CD4-positive, alpha-beta T cell treated with Interleukin-1 beta for 1 hour (primary cell): ENCODE measurements at regions not wholly inside any gene's neighbourhood (a gene's known extent, or its start where the extent isn't known, plus 50 kb on each side); places are given as distances from the start of the nearest gene placed in this dataset.
"Not testable (repeated sequence)": the region's sequence is repeated elsewhere in the genome, so short reads cannot be mapped to it uniquely, and the experiment has no call there.

Experiments used
- DNase-seq, 2 donors: peaks; one replicate each; pipeline ENCODE4 v3.0.0-alpha.2; 2020 to 2022

DNA sequence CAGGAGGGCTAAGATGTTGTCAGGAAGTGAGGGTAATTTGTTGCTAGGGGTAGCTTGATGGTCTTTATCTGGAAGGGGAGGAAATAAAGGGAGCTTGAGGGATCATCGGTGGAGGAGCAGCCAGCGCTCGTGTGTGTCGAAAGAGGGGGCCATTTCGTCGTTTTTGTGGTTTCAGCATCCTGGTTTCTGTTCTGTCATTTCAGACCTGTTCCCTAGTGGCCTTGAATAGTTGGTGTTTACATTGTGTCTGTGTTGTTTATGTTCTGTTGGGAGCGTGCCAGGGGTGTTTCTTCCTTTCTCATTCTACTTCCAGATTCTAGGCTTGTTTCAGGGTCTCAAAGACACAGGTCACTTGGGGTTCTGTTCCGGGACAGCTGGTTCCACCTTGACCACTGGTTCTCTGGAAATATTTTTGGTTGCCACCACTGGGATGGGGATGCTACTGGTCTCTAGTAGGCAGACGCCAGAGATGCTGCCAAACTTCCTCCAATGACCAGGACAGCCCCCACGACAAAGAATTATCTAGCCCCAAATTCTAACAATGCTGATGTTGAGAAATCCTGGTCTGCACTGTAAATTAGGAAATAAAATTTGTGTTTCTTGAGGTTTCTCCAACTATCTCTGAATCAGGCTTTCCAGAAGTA lies 113.9 kb upstream of the NAA20 start:
- peak; percentile 22 to 52 for DNase-seq

DNA sequence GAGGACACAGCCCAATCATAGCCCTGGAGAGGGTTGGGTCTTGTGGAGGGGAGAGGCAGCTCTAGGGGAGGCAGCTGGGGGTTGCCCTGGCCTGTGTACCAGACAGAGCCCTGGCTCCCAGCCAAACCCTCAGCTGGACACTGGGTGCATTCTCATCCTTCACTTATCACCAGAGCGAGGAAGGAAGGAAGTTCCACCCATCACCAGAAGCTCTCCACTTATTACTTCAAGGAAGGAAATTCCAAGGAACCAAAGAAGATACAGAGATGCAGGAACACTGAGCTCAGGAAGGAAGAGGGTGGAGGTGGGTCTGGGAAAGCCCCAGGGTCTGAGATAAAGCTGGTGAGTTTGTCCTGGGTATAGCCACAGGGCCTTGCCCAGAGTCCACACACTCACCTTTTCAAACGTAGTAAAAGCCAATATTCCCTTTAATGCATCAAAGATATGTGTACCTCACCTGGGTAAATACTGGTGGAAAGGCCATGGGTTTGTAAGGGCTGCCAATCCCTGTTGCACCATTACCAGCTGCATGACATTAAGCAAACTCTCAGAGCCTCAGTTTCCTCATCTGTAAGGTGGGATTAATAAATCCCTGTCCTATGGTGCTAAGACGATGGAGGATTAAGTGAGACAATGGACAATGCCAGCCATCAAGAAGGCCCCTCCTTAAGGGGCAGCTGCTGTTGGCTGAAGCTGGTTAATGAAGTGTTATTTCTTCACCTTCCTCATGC lies 109.7 kb upstream of the NAA20 start:
- DNase-seq, result no peak

DNA sequence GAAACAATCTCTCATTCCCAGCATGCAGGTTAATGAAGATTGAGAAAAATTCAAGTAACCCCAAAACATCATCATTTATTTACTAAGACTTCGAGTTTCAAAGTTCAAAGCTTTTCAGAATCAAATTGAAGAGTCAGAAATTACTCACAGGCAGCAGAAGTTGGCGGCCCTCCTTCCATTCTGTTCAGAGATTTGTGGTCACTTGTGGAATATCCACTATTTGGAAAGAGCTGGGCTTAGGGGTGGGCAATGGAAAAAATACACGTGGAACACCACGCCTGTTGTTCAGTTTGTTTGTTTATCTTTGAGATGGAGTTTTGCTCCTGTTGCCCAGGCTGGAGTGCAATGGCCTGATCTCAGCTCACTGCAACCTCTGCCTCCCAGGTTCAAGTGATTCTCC lies 108.6 kb upstream of the NAA20 start:
- no peak for DNase-seq

DNA sequence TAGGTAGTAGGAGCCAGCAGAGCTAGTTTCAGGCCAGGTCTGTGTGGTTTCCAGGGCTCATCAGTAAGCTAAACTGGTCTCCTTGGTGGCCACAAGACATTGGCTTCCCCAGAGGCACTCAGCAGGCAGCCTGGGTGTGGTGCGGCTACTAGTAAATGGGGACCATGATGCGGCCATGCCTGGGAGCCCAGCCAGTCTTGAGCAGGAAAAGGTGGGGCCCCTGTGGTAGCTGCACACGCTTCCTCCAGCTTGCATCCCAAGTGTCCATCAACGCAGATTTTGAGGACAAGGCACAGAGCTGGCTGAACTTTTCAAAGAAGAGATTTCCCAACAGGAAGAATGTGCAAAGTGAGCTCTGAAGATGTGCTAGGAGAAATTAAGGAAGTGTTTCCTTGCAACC lies 107.4 kb upstream of the NAA20 start:
- no peak for DNase-seq

DNA sequence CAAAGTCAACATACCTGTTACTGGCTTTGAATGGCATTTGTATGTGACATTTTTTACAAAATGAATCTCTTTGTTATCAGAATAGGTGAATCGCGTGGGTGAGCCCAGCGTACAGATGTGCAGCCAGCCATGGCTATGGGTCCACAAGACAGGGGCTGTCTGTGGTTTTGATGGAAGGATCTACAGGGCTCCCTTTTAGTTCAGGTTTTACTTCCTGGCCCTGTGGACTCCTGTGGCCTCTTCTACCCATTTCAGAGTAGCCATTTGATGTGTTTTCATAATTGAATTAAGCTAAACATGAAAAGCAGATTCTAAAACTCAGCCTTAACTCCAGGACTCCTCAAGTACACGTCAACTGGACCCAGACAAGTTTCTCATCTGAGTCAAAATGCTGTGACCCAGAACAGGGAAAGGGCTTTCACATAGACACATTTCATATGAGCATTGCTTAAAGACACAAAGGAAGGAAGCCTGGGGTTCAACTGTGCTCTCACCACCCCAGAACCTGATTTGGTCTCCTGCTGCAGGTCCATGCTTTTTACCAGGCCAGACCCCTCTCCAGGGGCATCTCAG lies 105.3 kb upstream of the NAA20 start:
- DNase-seq, result no peak

DNA sequence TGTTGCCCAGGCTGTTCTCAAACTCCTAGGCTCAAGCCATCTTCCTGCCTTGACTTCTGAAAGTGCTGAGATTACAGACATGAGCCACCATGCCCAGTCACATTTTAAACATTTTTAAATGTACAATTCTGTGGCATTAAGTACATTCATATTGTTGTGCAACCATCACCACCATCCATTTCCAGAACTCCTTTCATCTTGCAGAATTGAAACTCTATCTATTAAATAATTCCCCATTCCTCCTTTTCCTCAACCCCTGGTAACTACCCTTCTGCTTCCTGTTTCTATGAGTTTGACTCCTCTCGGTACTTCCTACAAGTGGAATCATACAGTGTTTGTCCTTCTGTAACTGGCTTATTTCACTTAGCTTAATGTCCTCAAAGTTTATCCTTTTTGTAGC lies 103.8 kb upstream of the NAA20 start:
- DNase-seq, result no peak

DNA sequence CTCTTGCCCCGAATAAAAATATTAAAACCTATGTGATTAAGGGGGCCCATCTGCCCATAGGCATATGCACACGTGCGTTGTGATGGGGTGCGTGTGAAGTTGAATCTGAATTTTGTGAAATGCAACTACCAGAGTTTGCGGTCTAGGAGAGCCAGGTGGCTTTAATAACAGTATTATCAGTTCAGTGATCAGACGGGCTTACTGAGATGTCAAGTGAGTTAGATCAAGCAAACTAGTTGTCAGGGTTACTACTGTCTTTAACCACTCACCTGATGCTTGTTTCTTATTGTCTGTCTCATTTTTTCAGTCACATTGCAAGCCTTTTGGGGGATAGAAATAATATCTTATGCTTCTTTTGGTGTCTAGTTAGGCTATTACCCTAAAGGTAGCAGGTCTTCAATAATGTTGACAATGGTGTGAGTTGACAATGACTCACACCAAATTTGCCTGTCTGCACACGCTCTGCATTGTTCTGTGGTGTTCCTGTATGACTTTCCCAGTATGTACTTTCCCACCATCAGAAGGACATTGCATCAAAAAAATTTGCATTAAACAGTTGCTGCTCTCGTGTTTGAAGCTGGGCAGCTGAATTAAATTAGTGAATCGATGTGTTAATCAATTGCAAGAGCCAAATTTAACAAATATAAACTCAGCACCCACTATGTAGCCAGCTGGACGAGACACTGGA lies 103.1 kb upstream of the NAA20 start:
- peak in 1 of 2 donors; percentile 25 for DNase-seq

DNA sequence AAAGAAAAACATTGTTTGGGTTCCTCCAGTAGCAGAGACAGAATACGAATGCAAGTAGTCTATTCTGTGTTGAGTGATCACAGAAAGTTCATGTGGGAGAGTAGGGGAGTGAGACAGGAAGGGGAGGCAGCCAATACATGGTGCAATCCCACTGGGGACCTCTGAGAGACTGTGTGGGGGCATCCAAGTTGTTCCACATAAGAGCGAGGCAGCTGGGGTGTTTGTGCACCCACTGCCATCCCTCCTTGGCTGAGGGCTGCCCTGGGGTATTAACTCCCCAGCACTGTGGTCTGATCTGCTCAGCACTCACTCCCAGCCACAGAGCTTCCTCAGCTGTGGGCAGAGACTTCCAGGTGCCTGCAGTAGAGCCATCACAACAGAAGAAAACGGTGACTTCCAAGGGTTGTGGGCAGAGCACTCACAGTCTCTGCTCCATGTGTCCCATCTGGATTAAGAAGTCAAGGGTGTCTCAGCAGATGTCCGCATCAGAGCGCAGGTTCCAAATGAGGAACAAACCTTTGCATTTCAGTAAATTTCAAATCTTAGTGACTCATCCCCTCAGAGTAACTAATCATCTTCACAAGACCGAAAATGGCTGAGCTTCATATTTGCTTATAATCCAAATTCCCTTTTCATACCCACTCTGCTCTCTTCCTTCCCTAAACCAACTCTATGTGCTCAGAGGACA lies 101.9 kb upstream of the NAA20 start:
- DNase-seq, result peak in 1 of 2 donors; percentile 48

DNA sequence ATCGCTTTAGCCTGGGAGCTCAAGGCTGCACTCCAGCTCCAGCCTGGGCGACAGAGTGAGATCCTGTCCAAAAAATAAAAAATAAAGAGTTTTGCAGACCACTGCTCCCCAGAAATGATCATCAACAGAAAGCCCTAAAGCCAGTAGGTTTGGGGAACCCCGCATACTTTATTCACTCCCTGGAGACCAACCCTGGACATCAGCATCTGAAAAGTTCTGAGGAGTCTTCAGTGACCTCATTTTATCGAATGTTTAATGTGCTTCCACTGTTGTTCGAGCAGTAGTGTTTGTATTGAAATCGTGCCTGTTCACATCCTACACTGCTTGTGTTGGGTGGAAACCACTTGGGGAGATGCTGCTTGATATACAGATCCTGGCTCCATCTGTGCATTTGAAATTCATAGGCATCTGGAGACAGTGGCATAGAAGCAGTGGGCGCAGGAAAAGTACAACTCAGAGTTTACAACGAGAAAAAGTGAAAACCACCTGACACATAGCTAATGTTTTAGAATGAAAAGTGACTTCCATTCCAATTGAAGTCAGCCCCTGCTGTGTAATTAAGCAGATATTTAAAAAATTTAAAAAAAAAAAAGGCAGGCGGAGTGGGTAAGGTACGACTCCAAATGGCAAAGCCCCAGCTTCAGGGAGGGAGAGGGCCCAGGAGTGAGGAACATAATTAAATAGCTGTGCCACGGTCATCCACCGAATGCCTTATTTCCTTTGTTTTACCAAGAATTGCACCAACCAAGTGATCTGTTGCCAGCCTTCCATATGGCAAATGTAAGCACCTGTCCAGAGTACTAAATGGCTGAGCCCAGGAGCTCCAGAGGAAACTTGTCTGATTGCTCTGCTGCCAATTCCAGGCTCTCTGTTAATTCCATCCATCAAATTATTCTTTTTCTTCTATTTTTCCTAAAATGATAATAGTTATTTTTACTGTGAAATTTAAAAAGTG lies 100.4 kb upstream of the NAA20 start:
- DNase-seq, result no peak

DNA sequence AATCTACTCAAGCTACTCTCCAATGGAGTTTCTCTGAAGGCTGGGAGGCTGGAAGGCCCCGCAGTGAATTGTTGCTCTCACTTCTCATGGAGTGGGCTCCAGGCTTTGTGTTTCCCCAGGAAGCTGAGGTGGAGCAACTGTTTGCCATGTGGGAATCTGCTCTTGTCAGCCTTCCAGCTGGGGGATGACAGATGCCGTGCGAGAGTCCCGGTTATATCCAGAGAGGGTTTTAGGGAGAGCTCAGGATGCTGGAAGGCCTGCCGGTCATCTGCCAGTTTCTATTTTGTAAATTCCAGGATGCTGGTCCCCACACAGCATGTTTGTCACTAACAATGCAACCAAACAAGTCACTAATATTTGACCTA lies 98.2 kb upstream of the NAA20 start:
- no peak for DNase-seq

DNA sequence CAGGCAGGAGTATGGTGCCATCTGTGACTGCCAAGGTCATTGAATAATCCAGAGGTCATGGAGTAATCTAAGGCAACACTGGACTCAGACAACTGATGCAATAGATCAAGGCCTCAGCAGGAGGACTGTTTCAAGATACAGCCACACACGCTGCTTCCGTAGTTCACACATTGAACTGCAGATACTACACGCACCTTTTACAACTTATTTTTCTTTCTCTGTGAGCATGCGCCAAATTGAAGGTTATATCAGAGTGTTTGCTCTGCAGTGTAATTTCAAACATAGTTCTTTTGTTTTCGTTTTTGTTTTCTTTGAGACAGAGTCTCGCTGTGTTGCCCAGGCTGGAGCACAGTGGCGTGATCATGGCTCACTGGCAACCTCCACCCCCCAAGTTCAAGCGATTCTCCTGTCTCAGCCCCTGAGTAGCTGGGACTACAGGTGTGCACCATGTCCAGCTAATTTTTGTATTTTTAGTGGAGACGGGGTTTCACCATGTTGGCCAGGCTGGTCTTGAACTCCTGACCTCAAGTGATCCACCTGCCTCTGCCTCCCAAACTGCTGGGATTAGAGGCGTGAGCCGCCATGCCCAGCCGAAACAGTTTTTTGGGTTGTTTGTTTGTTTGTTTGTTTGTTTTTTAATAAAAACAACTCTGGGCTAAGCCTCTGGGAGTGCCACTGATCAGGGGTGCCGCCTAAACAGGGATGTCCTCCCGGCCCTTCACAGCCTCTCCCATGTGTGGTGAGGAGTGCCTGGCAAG lies 96.6 kb upstream of the NAA20 start:
- no peak for DNase-seq

DNA sequence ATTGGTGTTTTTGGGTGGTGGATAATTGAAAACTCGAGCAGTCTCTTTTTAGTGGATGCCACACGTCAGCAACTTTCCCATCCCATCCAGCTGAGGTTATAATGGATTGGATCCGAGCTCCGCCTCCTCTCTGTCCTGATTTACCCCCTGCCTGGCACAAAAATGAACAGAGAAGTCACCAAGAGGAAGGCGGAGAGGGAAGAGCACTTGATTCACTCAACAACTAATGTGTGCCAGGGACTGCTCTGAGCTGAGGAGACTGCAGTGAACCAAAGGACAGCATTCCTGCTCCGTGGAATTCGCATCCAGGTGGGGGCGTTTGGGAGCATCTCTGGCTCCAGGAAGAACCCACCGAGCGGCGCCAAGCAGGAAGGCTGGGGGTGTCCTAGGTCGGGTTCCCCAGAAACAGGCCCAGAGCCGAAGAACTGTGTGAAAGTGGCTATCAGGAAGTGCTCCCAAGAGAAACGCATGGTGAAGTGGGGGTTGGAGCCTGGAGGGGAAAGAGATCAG lies 95.8 kb upstream of the NAA20 start:
- no peak for DNase-seq

DNA sequence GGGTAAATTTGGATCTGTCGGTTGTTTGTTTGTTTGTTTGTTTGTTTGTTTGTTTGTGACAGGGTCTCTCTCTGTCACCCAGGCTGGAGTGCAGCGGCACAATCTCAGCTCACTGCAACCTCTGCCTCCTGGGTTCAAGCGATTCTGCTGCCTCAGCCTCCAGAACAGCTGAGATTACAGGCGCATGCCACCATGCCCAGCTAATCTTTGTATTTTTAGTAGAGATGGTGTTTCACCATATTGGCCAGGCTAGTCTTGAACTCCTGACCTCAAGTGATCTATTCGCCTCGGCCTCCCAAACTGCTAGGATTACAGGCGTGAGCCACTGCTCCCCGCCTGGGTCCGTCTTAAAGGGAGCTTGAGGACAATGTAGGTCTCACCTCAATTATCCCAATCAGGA lies 95.3 kb upstream of the NAA20 start:
- not testable (repeated sequence) for DNase-seq

DNA sequence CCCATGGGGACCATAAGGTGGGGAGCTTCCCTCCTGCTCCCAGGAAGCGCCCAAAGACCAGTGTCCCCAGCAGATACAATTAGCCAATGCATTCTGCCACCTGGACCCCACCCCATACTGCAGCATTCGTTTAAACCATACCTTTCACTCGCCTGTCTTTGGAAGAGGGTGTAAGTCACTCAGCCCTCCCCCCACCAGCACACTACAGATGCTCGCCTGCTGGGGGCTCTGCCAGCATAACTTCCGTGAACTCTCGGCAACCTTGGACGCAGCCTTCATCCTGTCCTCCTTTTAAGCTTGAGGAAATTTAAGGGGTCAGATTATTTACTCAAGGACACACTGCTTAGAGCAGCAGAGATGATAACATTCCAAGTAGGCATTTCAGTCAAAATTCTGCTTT lies 94.4 kb upstream of the NAA20 start:
- no peak for DNase-seq

DNA sequence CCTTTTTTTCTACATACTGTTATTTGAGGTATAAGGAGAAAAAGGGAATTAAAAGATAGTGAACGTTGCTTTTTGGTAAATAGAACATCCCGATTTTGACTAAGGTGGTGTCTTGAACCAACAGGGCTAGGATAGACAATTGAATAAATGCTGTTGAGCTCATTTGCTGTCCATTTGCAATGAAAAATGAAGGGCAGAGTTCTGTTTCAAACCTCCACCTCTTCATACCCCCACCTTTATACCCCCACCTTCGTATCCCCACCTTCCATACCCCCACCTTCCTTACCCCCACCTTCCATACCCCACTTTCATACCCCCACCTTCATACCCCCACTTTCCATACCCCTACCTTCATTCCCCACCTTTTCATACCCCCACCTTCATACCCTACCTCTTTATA lies 93.4 kb upstream of the NAA20 start:
- DNase-seq, result no peak

DNA sequence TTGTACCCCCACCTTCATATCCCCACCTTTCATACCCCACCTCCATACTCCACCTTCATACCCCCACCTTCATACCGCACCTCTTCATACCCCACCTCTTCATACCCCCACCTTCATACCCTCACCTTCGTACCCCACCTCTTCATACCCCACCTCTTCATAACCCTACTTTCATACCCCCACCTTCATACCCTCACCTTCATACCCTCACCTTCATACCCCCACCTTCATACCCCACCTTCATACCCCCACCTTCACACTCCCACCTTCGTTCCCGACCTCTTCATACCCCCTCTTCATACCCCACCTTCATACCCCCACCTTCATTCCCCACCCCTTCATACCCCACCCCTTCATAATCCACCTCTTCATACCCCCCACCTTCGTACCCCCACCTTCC lies 92.9 kb upstream of the NAA20 start:
- DNase-seq, result no peak

DNA sequence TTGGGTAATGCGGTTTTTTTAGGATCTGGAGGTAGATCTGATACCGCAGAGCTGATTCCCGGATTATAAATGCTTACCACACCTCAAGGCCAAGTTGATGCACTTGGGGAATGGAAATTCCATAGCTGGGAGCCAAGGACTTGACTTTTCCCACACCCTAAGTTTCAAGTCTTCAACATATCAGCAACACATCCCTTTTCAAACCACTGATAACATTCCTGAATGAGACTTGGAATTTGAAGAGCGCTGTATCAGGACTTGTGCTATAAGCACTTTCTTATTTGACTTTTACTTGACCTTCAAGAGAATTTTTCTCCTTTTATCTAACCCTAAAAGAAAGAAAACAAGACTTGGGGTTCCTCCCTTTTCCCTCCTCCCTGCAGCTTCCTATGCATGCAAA lies 90.6 kb upstream of the NAA20 start:
- DNase-seq, result no peak

DNA sequence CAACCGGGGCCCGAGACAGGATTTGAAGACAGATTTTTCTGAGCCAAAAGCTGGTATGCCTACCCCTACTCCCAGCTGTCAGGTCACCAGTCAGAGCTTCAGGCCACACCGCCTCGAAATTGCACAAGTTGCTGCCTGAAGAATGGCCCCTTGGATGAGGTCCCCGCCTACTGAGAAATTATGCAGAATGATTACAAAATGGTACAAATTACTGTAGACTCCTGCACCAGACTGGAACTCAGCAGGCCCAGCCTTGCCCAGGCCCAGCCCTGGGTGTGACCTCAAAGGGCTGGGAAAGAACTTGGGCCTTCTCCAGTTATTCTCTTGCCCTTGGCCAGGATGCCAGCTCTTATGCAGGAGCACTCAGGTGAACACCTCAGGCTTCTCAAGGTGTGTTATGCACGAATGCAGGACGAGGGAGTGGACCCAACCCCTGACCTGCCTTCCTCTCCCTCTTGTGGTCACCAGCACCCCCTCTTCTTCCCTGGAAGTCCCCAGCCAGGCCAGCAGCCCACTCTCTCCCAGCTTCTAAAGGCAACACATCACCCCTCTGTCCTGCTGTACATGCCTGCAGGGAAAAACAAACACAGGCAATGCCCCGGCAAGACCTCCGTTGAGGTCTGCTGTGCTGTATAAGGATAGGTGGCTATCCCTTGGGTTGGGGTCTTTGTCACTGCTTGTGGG lies 88.7 kb upstream of the NAA20 start:
- no peak for DNase-seq

DNA sequence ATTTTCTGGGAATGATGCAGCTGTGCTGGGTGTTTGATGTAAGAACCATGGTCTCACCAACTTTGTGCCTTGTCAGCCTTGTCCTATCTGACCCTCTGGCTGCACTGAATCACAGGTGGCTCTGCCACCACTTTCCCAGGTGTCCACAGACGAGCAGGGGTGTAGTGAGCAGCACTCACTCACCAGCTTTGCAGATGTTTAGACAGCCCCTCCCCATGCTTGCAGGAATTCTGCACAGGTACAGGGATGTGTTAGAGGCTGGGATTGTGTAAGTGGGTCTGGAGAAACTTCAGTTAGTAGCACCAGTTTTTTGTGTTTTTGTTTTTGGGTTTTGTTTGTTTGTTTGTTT lies 88.2 kb upstream of the NAA20 start:
- no peak for DNase-seq

DNA sequence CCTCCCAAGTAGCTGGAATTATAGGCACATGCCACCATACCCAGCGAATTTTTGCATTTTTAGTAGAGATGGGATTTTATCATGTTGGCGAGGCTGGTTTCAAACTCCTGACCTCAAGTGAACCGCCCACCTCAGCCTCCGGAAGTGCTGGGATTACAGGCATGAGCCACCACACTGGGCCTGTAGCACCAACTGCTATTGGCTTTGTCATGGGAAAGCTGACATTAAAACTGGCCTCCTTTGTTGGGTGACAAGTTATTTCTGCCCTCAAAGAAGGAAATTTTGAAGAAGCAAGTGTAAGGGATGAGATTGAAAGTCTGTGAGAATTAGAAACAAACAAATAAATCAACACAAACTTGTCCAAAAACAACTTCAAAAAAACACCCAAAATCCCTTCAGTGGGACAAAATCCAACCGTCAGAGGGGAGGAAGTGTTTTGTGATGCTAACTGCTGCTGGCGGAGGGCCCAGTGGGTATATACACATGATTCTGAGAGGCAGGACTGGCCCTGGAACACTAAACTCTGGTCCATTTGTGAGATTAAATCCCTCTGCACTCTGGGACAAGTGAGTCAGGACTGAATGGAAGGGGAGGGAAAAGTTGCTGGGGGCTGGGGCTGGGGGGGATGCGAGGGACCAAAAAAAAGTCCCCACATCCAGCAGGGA lies 87.5 kb upstream of the NAA20 start:
- DNase-seq, result no peak
